Activated T-helper 1 cell treated with Interleukin-2 at 50 U/mL for 16 hours (primary cell): ENCODE measurements at regions not wholly inside any gene's neighbourhood (a gene's known extent, or its start where the extent isn't known, plus 50 kb on each side); places are given as distances from the start of the nearest gene placed in this dataset.
"Not testable (repeated sequence)": the region's sequence is repeated elsewhere in the genome, so short reads cannot be mapped to it uniquely, and the experiment has no call there.

ENCODE experiments used
- DNase-seq: peaks from one replicate; pipeline ENCODE4 v3.0.0-alpha.2; 2020; ENCODE audit warnings: low read depth

GRCh38 chr2:128414946-128415778, 96.5 kb upstream of the HS6ST1 start:
- no peak for DNase-seq

GRCh38 chr2:128415779-128416061, 97.1 kb upstream of the HS6ST1 start:
- DNase-seq: no peak

- no peak for DNase-seq
These were observed 97.6 kb upstream of the HS6ST1 start for GRCh38 chr2:128416109-128416785.

- no peak for DNase-seq
These were observed 98.1 kb upstream of the HS6ST1 start for GRCh38 chr2:128416806-128417205.

- DNase-seq: not testable (repeated sequence)
These were observed 98.6 kb upstream of the HS6ST1 start for GRCh38 chr2:128417264-128417663.

GRCh38 chr2:128420131-128420530, 101.5 kb upstream of the HS6ST1 start:
- no peak for DNase-seq

- DNase-seq: no peak
These were observed 102.1 kb upstream of the HS6ST1 start for GRCh38 chr2:128420776-128421175.

- no peak for DNase-seq
These were observed 102.6 kb upstream of the HS6ST1 start for GRCh38 chr2:128421286-128421685.

- no peak for DNase-seq
These were observed 103.2 kb upstream of the HS6ST1 start for GRCh38 chr2:128421861-128422311.

- DNase-seq: no peak
These were observed 103.9 kb upstream of the HS6ST1 start for GRCh38 chr2:128422571-128422970.

GRCh38 chr2:128423788-128424165, 105.1 kb upstream of the HS6ST1 start:
- no peak for DNase-seq

- no peak for DNase-seq
These were observed 105.9 kb upstream of the HS6ST1 start for GRCh38 chr2:128424406-128425171.

- DNase-seq: no peak
These were observed 106.5 kb upstream of the HS6ST1 start for GRCh38 chr2:128425216-128425615.

GRCh38 chr2:128425731-128426620, 107.3 kb upstream of the HS6ST1 start:
- no peak for DNase-seq

GRCh38 chr2:128427413-128427755, 108.7 kb upstream of the HS6ST1 start:
- DNase-seq: no peak

GRCh38 chr2:128428415-128428814, 109.7 kb upstream of the HS6ST1 start:
- no peak for DNase-seq

- DNase-seq: no peak
These were observed 113.8 kb upstream of the HS6ST1 start for GRCh38 chr2:128432423-128432822.

GRCh38 chr2:128433911-128434550, 115.4 kb upstream of the HS6ST1 start:
- DNase-seq: no peak

- DNase-seq: no peak
These were observed 117.2 kb upstream of the HS6ST1 start for GRCh38 chr2:128435576-128436478.

GRCh38 chr2:128436479-128437203, 118.0 kb upstream of the HS6ST1 start:
- no peak for DNase-seq
